Common myeloid progenitor, CD34-positive (primary cell): ENCODE measurements at regions not wholly inside any gene's neighbourhood (a gene's known extent, or its start where the extent isn't known, plus 50 kb on each side); places are given as distances from the start of the nearest gene placed in this dataset.

ENCODE experiments used
- CTCF ChIA-PET: fragments of 350-600 bp; sonication (Branson Sonifier 250); formaldehyde crosslinking; loops from one replicate; lab custom pipeline; 2021; ENCODE audit warnings: antibody characterized with exemption; lab: Charles Lee
- POLR2A ChIA-PET: fragments of 350-600 bp; sonication (Branson Sonifier 250); formaldehyde crosslinking; loops from one replicate; lab custom pipeline; 2021; ENCODE audit warnings: antibody characterized with exemption; lab: Charles Lee
- DNase-seq, 3 donors: peaks; one replicate each; pipeline versions ENCODE4 v3.0.0 to v3.0.0-alpha.2; 2013
- H3K27ac ChIP-seq, 2 experiments: 1 replicate in 1 of 2; 2 replicates in 1 of 2; pipeline ENCODE4 v1.7.0; 2013; ENCODE audit warnings: inconsistent platforms in 2 of 2, low read length in 2 of 2, mild to moderate bottlenecking in 2 of 2, low read depth in 1 of 2, moderate library complexity in 1 of 2; ENCODE audit not compliant: severe bottlenecking in 2 of 2, insufficient read depth in 1 of 2, poor library complexity in 1 of 2
- H3K27me3 ChIP-seq, 5 experiments: replicated peaks in 2 of 5; 1 replicate in 3 of 5; 2 replicates in 2 of 5; pipeline versions ENCODE4 v1.6.1 to v1.7.0; 2013; ENCODE audit warnings: low read length in 4 of 5, mild to moderate bottlenecking in 2 of 5, moderate library complexity in 2 of 5, inconsistent platforms in 1 of 5; ENCODE audit not compliant: insufficient read depth in 5 of 5, control insufficient read depth in 4 of 5
- H3K36me3 ChIP-seq, 4 experiments: 1 replicate in 2 of 4; 2 replicates in 2 of 4; pipeline versions ENCODE4 v1.6.1 to v1.7.0; 2013; ENCODE audit warnings: low read length in 3 of 4, control low read depth in 1 of 4, mild to moderate bottlenecking in 1 of 4; ENCODE audit not compliant: control insufficient read depth in 4 of 4, insufficient read depth in 4 of 4
- H3K4me1 ChIP-seq, 4 experiments: 1 replicate in 3 of 4; 2 replicates in 1 of 4; pipeline versions ENCODE4 v1.6.1 to v1.7.1; 2013; ENCODE audit warnings: low read length in 3 of 4, mild to moderate bottlenecking in 3 of 4, control low read depth in 1 of 4, inconsistent platforms in 1 of 4, moderate library complexity in 1 of 4; ENCODE audit not compliant: control insufficient read depth in 4 of 4, insufficient read depth in 4 of 4; ENCODE audit errors: control extremely low read depth in 1 of 4
- H3K4me3 ChIP-seq, 7 experiments: 1 replicate in 4 of 7; 2 replicates in 3 of 7; pipeline versions ENCODE4 v1.5.1 to v1.7.0; 2013; ENCODE audit warnings: mild to moderate bottlenecking in 7 of 7, low read length in 6 of 7, moderate library complexity in 6 of 7, inconsistent platforms in 2 of 7, low read depth in 2 of 7, control low read depth in 1 of 7; ENCODE audit not compliant: insufficient read depth in 4 of 7, control insufficient read depth in 1 of 7; ENCODE audit errors: extremely low read depth in 1 of 7
- H3K9me3 ChIP-seq, 5 experiments: 1 replicate in 4 of 5; 2 replicates in 1 of 5; pipeline versions ENCODE4 v1.6.1 to v1.7.1; 2013; ENCODE audit warnings: low read length in 4 of 5, mild to moderate bottlenecking in 2 of 5, inconsistent platforms in 1 of 5, low read depth in 1 of 5, moderate library complexity in 1 of 5; ENCODE audit not compliant: control insufficient read depth in 4 of 5, insufficient read depth in 2 of 5; ENCODE audit errors: control extremely low read depth in 1 of 5
- WGBS: methylation state at CpG from one replicate; pipeline ENCODE4 v1.1.5; 2013; ENCODE audit not compliant: insufficient coverage; 5-methylcytosine and 5-hydroxymethylcytosine counted together

DNA sequence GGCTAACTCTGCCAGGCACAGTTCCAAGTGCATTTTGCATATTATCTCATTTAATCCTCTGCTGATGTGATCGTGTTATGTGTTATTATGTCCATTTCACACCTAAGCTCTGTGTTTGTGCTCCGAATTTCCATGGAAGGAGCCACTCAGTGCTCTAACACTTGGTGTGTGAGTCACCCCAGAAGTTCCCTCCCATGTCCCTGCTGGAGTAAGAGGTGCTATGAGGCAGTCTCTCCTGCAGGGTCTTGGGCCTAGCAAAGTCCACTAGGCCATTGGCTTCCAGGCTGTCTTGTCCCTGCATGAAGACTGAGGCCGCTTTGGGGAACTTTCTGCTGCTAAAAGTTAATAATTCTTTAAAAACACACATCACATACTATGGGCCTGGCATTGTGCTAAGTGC lies 405.9 kb upstream of the SULF2 start:
- Histone ChIP-seq H3K4me1 (no peaks in the 10 kb centered on the region), H3K36me3 (no peaks in the 10 kb centered on the region), H3K9me3 (peaks cover 0 to 2% (median 0%) of the 10 kb centered on the region in 5 experiments), H3K27ac (no peak overlapping the region), H3K4me3 (no peak overlapping the region), H3K27me3 (peaks cover 0 to 2% (median 2%) of the 10 kb centered on the region in 5 experiments)
- CTCF ChIA-PET = no interaction called here
- WGBS = 80% methylated on average over 1 of the region's 3 CpGs
- no peak for DNase-seq
- POLR2A ChIA-PET = no interaction called here

GRCh38 chr20:48190757-48191156 lies 405.5 kb upstream of the SULF2 start:
- CTCF ChIA-PET = no interaction called here
- WGBS = 61% methylated on average over 4 of the region's 4 CpGs
- H3K36me3 ChIP-seq = no peaks in the 10 kb centered on the region
- H3K27ac ChIP-seq = no peak overlapping the region
- H3K9me3 ChIP-seq = peaks cover 0 to 2% (median 0%) of the 10 kb centered on the region in 5 experiments
- POLR2A ChIA-PET = no interaction called here
- no peaks in the 10 kb centered on the region for H3K4me1 ChIP-seq
- no peak for DNase-seq
- H3K27me3 ChIP-seq = peaks cover 0 to 2% (median 2%) of the 10 kb centered on the region in 5 experiments
- no peak overlapping the region for H3K4me3 ChIP-seq

GRCh38 chr20:48189181-48189580 lies 403.9 kb upstream of the SULF2 start:
- POLR2A ChIA-PET = no interaction called here
- 96% methylated on average over 3 of the region's 4 CpGs for WGBS
- Histone ChIP-seq H3K4me3 (no peak overlapping the region), H3K36me3 (no peaks in the 10 kb centered on the region), H3K27me3 (peaks cover 0 to 2% (median 2%) of the 10 kb centered on the region in 5 experiments), H3K4me1 (no peaks in the 10 kb centered on the region), H3K9me3 (peaks cover 0 to 2% (median 0%) of the 10 kb centered on the region in 5 experiments), H3K27ac (no peak overlapping the region)
- CTCF ChIA-PET = no interaction called here
- no peak for DNase-seq

DNA sequence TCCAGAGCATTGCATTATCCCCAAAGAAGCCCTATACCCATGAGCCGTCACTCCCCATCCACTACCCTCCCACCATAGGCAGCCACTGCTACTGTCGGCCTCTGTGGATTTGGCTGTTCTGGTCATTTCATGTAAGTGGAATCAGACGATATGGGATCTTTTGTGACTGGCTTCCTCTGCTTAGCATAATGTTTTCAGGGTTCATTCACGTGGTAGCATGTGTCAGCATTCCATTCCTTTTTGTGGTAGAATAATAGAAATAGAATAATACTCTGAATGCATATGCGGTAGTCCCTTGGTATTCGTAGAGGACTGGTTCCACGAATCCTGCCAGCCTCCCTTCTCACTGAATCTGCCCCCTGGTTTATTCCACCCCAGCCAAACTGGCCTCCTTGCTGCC lies 402.6 kb upstream of the SULF2 start:
- Histone ChIP-seq H3K9me3 (peaks cover 0 to 2% (median 0%) of the 10 kb centered on the region in 5 experiments), H3K27me3 (peaks cover 0 to 2% (median 2%) of the 10 kb centered on the region in 5 experiments), H3K27ac (no peak overlapping the region), H3K4me3 (no peak overlapping the region), H3K36me3 (no peaks in the 10 kb centered on the region), H3K4me1 (no peaks in the 10 kb centered on the region)
- WGBS = 98% methylated on average over 7 of the region's 7 CpGs
- ChIA-PET CTCF (no interaction called here), POLR2A (no interaction called here)
- DNase-seq = no peak

DNA sequence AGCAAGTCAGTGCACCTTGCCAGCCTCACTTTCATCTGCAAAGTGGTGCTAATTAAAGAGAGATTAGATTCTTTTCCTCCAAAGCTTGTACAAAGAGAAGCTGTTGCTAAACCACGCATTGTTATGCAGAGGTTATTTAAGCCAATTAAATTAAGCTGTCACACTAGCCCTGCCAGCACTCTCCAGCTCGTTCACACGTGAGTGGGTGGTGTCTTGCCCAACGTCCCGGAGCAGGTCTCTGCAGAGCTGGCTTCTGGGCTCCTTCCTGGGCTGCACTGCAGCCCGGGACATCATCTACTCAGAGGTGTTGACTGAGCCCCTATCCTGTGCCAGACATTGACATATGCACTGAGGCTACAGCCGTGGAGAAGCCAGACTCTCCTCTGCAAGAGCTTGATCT lies 401.6 kb upstream of the SULF2 start:
- CTCF ChIA-PET = no interaction called here
- Histone ChIP-seq H3K27ac (no peak overlapping the region), H3K4me3 (no peak overlapping the region), H3K4me1 (no peaks in the 10 kb centered on the region), H3K9me3 (peaks cover 0 to 2% (median 0%) of the 10 kb centered on the region in 5 experiments), H3K27me3 (peaks cover 0 to 2% (median 2%) of the 10 kb centered on the region in 5 experiments), H3K36me3 (no peaks in the 10 kb centered on the region)
- POLR2A ChIA-PET = no interaction called here
- no peak for DNase-seq
- WGBS = 96% methylated on average over 7 of the region's 7 CpGs

GRCh38 chr20:48186447-48186846 lies 401.2 kb upstream of the SULF2 start:
- ChIA-PET CTCF (no interaction called here), POLR2A (no interaction called here)
- Histone ChIP-seq H3K36me3 (no peaks in the 10 kb centered on the region), H3K4me1 (no peaks in the 10 kb centered on the region), H3K4me3 (no peak overlapping the region), H3K27ac (no peak overlapping the region), H3K9me3 (peaks cover 0 to 2% (median 0%) of the 10 kb centered on the region in 5 experiments), H3K27me3 (peaks cover 0 to 2% (median 0%) of the 10 kb centered on the region in 5 experiments)
- DNase-seq = no peak
- 100% methylated on average over 1 of the region's 2 CpGs for WGBS

GRCh38 chr20:48184229-48184628 lies 398.9 kb upstream of the SULF2 start:
- H3K36me3 ChIP-seq = no peaks in the 10 kb centered on the region
- 100% methylated on average over 1 of the region's 1 CpG for WGBS
- no peak overlapping the region for H3K4me3 ChIP-seq
- ChIA-PET POLR2A (no interaction called here), CTCF (no interaction called here)
- DNase-seq = no peak
- no peak overlapping the region for H3K27ac ChIP-seq
- no peaks in the 10 kb centered on the region for H3K4me1 ChIP-seq
- no peaks in the 10 kb centered on the region for H3K27me3 ChIP-seq
- peaks cover 0 to 2% (median 0%) of the 10 kb centered on the region in 5 experiments for H3K9me3 ChIP-seq
